Colonic mucosa (tissue), 4 donors: ENCODE measurements at regions not wholly inside any gene's neighbourhood (a gene's known extent, or its start where the extent isn't known, plus 50 kb on each side); places are given as distances from the start of the nearest gene placed in this dataset.

Experiments used
- DNase-seq: peaks from one replicate; pipeline ENCODE4 v3.0.0-alpha.2; 2020
- H3K27ac ChIP-seq: fragments of 200-600 bp; one replicate; pipeline ENCODE4 v1.8.0; 2021
- H3K27me3 ChIP-seq: fragments of 200-600 bp; one replicate; pipeline ENCODE4 v1.8.0; 2021
- H3K36me3 ChIP-seq: fragments of 200-600 bp; one replicate; pipeline ENCODE4 v1.8.0; 2021
- H3K4me1 ChIP-seq: fragments of 200-600 bp; one replicate; pipeline ENCODE4 v1.8.0; 2021; ENCODE audit warnings: mild to moderate bottlenecking
- H3K4me3 ChIP-seq: fragments of 200-600 bp; one replicate; pipeline ENCODE4 v1.8.0; 2021
- H3K9ac ChIP-seq, 2 donors: one replicate each; pipeline ENCODE4 v1.7.0; 2013; ENCODE audit warnings: control low read depth in 2 of 2, low read depth in 2 of 2, low read length in 2 of 2
- H3K9me3 ChIP-seq: fragments of 200-600 bp; one replicate; pipeline ENCODE4 v1.8.0; 2021
- CTCF ChIP-seq: fragments of 200-600 bp; IDR thresholded peaks from one replicate; pipeline ENCODE4 v1.8.0; 2022; ENCODE audit warnings: antibody characterized with exemption, mild to moderate bottlenecking
- intact Hi-C: fragments of 100-400 bp; cut with DNase I; formaldehyde crosslinking; loops from one replicate; pipeline ENCODE4 v1.14.1; 2022
- donor health status: healthy.
- donor health status: DM: no; HTN: no; CAD: no.
- donor health status: DM: no; HTN: no; CAD: no.

GRCh38 chr4:14850455-14851097 is 151.7 kb upstream of the CPEB2 start:
- Histone ChIP-seq H3K9ac (no peak overlapping the region), H3K27me3 (no peaks in the 10 kb centered on the region), H3K9me3 (no peaks in the 10 kb centered on the region), H3K27ac (no peak overlapping the region), H3K36me3 (no peaks in the 10 kb centered on the region), H3K4me3 (no peak overlapping the region), H3K4me1 (no peaks in the 10 kb centered on the region)
- DNase-seq = no peak
- intact Hi-C loops = no loop called here
- TF ChIP-seq CTCF = no peak

DNA sequence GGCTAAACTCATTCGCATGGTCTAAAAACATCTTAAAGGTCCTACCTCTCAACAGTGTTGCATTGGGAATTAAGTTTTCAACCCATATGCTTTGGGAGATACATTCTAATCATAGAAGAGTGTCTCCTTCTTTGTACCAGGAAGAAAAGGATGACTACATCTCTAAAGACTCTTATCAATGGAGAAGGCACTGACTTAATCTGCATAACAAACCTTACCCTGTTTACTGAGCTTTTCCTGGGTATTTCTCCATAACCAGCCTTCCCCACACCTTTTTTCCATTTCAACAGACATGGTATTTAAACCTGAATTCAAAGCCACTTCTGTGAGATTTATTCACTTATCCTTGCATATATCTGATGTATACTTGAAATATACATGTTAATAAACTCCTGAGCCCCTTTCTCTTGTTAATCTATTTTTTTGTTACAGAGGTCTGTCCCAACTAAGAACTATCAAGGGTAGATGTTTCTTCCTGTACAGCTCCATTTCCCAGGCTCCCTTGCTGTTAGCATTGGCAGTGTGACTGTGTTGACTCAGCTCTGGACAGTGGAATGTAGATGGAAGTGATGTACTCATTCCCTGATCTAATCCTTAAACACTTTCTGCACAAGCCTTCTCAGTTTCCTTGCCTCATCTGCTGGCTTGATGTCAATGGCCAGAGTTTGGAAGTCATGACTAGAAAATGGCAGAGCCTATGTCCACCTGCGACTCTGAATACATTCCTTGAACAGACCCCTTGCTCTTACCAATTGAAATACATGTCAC is 148.9 kb upstream of the CPEB2 start:
- H3K27ac ChIP-seq = no peak overlapping the region
- TF ChIP-seq CTCF = no peak
- H3K4me1 ChIP-seq = peaks cover 9% of the 10 kb centered on the region
- no peak for DNase-seq
- no peak overlapping the region for H3K9ac ChIP-seq
- no peaks in the 10 kb centered on the region for H3K27me3 ChIP-seq
- intact Hi-C loops = no loop called here
- no peaks in the 10 kb centered on the region for H3K9me3 ChIP-seq
- no peaks in the 10 kb centered on the region for H3K36me3 ChIP-seq
- H3K4me3 ChIP-seq = no peak overlapping the region

- intact Hi-C loops = no loop called here
- no peaks in the 10 kb centered on the region for H3K9me3 ChIP-seq
- no peaks in the 10 kb centered on the region for H3K36me3 ChIP-seq
- no peak overlapping the region for H3K4me3 ChIP-seq
- H3K27me3 ChIP-seq = no peaks in the 10 kb centered on the region
- no peak for TF ChIP-seq CTCF
- no peak for DNase-seq
- H3K9ac ChIP-seq = no peak overlapping the region
- peaks cover 9% of the 10 kb centered on the region for H3K4me1 ChIP-seq
- H3K27ac ChIP-seq = peak overlapping the region; percentile 23
Measured at GRCh38 chr4:14855719-14856061, 146.6 kb upstream of the CPEB2 start.

- H3K4me3 ChIP-seq = no peak overlapping the region
- H3K9me3 ChIP-seq = no peaks in the 10 kb centered on the region
- peak; percentile 79 for DNase-seq
- peaks cover 9% of the 10 kb centered on the region for H3K4me1 ChIP-seq
- H3K27ac ChIP-seq = peak overlapping the region; percentile 23
- H3K36me3 ChIP-seq = no peaks in the 10 kb centered on the region
- no peaks in the 10 kb centered on the region for H3K27me3 ChIP-seq
- no peak overlapping the region for H3K9ac ChIP-seq
- intact Hi-C loops = no loop called here
- TF ChIP-seq CTCF = no peak
Measured at GRCh38 chr4:14856062-14856933, 146.0 kb upstream of the CPEB2 start.

- H3K27ac ChIP-seq = no peak overlapping the region
- intact Hi-C loops = no loop called here
- no peaks in the 10 kb centered on the region for H3K36me3 ChIP-seq
- H3K4me1 ChIP-seq = peaks cover 9% of the 10 kb centered on the region
- DNase-seq = no peak
- no peaks in the 10 kb centered on the region for H3K27me3 ChIP-seq
- H3K9ac ChIP-seq = no peak overlapping the region
- no peak for TF ChIP-seq CTCF
- H3K4me3 ChIP-seq = no peak overlapping the region
- no peaks in the 10 kb centered on the region for H3K9me3 ChIP-seq
Measured at GRCh38 chr4:14856934-14857235, 145.4 kb upstream of the CPEB2 start.
